Progenitor cell of endocrine pancreas (in vitro differentiated cells): ENCODE measurements at regions not wholly inside any gene's neighbourhood (a gene's known extent, or its start where the extent isn't known, plus 50 kb on each side); places are given as distances from the start of the nearest gene placed in this dataset.

ENCODE experiments used
- DNase-seq: peaks from one replicate; pipeline ENCODE4 v3.0.0; 2021; ENCODE audit warnings: low spot score; ENCODE audit not compliant: unreplicated experiment
- H3K27ac Mint-ChIP-seq: 2 replicates; pipeline ENCODE4 v1.8.0; 2021; ENCODE audit warnings: mild to moderate bottlenecking, moderate library complexity, mixed read lengths
- H3K27me3 Mint-ChIP-seq: 2 replicates; pipeline ENCODE4 v1.8.0; 2021; ENCODE audit warnings: mixed read lengths
- H3K36me3 Mint-ChIP-seq: 2 replicates; pipeline ENCODE4 v1.8.0; 2022; ENCODE audit warnings: mixed read lengths; ENCODE audit not compliant: insufficient read depth
- H3K4me1 Mint-ChIP-seq: 2 replicates; pipeline ENCODE4 v1.8.0; 2021; ENCODE audit warnings: low read depth, mixed read lengths
- H3K4me3 Mint-ChIP-seq: 2 replicates; pipeline ENCODE4 v1.8.0; 2021; ENCODE audit warnings: low read depth, mild to moderate bottlenecking, moderate library complexity, mixed read lengths
- H3K9me3 Mint-ChIP-seq: 2 replicates; pipeline ENCODE4 v1.8.0; 2021; ENCODE audit warnings: low read depth, mixed read lengths
- CTCF ChIP-seq: fragments of 200-600 bp; sonication (generic); IDR thresholded peaks from one replicate; pipeline ENCODE4 v1.5.0; 2021; ENCODE audit warnings: antibody characterized with exemption, mild to moderate bottlenecking; ENCODE audit not compliant: unreplicated experiment

GRCh38 chr12:105954951-105955931 lies 183.5 kb downstream of the NUAK1 start:
- no peak for DNase-seq
- peaks cover 14% of the 10 kb centered on the region for H3K27me3 Mint-ChIP-seq
- TF ChIP-seq CTCF: no peak
- no peaks in the 10 kb centered on the region for H3K9me3 Mint-ChIP-seq
- no peak overlapping the region for H3K4me3 Mint-ChIP-seq
- peaks cover 5% of the 10 kb centered on the region for H3K4me1 Mint-ChIP-seq
- H3K27ac Mint-ChIP-seq: no peak overlapping the region
- no peaks in the 10 kb centered on the region for H3K36me3 Mint-ChIP-seq

- H3K27me3 Mint-ChIP-seq: peaks cover 14% of the 10 kb centered on the region
- no peaks in the 10 kb centered on the region for H3K9me3 Mint-ChIP-seq
- H3K27ac Mint-ChIP-seq: no peak overlapping the region
- H3K4me1 Mint-ChIP-seq: peaks cover 7% of the 10 kb centered on the region
- no peaks in the 10 kb centered on the region for H3K36me3 Mint-ChIP-seq
- no peak for DNase-seq
- no peak overlapping the region for H3K4me3 Mint-ChIP-seq
- no peak for TF ChIP-seq CTCF
Measured at GRCh38 chr12:105955976-105956375, 182.8 kb downstream of the NUAK1 start.

GRCh38 chr12:105956662-105957457 lies 181.9 kb downstream of the NUAK1 start:
- TF ChIP-seq CTCF: no peak
- no peak for DNase-seq
- Mint-ChIP-seq H3K27ac (no peak overlapping the region), H3K4me3 (no peak overlapping the region), H3K9me3 (no peaks in the 10 kb centered on the region), H3K36me3 (no peaks in the 10 kb centered on the region), H3K27me3 (peaks cover 15% of the 10 kb centered on the region), H3K4me1 (peaks cover 7% of the 10 kb centered on the region)

- Mint-ChIP-seq H3K4me1 (peaks cover 7% of the 10 kb centered on the region), H3K36me3 (no peaks in the 10 kb centered on the region), H3K27ac (no peak overlapping the region), H3K4me3 (no peak overlapping the region), H3K27me3 (peaks cover 32% of the 10 kb centered on the region), H3K9me3 (no peaks in the 10 kb centered on the region)
- no peak for DNase-seq
- no peak for TF ChIP-seq CTCF
Measured at GRCh38 chr12:105960319-105961083, 178.3 kb downstream of the NUAK1 start.
